ENCODE measurements at regions not wholly inside any gene's neighbourhood (a gene's known extent, or its start where the extent isn't known, plus 50 kb on each side); places are given as distances from the start of the nearest gene placed in this dataset.

- H3K27ac ChIP-seq, result no peak overlapping the region
- no peaks in the 10 kb centered on the region for H3K4me1 ChIP-seq (ENCODE audit: control insufficient read depth in 1 of 2, insufficient read depth in 1 of 2, low read depth in 1 of 2, low read length in 1 of 2)
- no peaks in the 10 kb centered on the region for H3K9me3 ChIP-seq
- no peak for TF ChIP-seq CTCF (IDR thresholded peaks at IDR 0.05)
- H3K36me3 ChIP-seq, result no peaks in the 10 kb centered on the region
- H3K4me3 ChIP-seq (ENCODE audit: low read depth in 1 of 2, low read length in 1 of 2), result no peak overlapping the region
- no peaks in the 10 kb centered on the region for H3K27me3 ChIP-seq
Measured at GRCh38 chr20:22369100-22369499, 215.3 kb downstream of the FOXA2 start.

- TF ChIP-seq CTCF (IDR thresholded peaks at IDR 0.05), result no peak
- H3K4me1 ChIP-seq (ENCODE audit: control insufficient read depth in 1 of 2, insufficient read depth in 1 of 2, low read depth in 1 of 2, low read length in 1 of 2), result no peaks in the 10 kb centered on the region
- H3K9me3 ChIP-seq, result no peaks in the 10 kb centered on the region
- no peaks in the 10 kb centered on the region for H3K27me3 ChIP-seq
- H3K36me3 ChIP-seq, result no peaks in the 10 kb centered on the region
- H3K27ac ChIP-seq, result no peak overlapping the region
- no peak overlapping the region for H3K4me3 ChIP-seq (ENCODE audit: low read depth in 1 of 2, low read length in 1 of 2)
Measured at GRCh38 chr20:22368235-22368634, 216.1 kb downstream of the FOXA2 start.

- H3K9me3 ChIP-seq, result no peaks in the 10 kb centered on the region
- no peak overlapping the region for H3K27ac ChIP-seq
- no peak for TF ChIP-seq CTCF (IDR thresholded peaks at IDR 0.05)
- H3K27me3 ChIP-seq, result no peaks in the 10 kb centered on the region
- H3K4me1 ChIP-seq (ENCODE audit: control insufficient read depth in 1 of 2, insufficient read depth in 1 of 2, low read depth in 1 of 2, low read length in 1 of 2), result no peaks in the 10 kb centered on the region
- H3K36me3 ChIP-seq, result no peaks in the 10 kb centered on the region
- H3K4me3 ChIP-seq (ENCODE audit: low read depth in 1 of 2, low read length in 1 of 2), result no peak overlapping the region
Measured at GRCh38 chr20:22366631-22367030, 217.7 kb downstream of the FOXA2 start.

- Histone ChIP-seq H3K27ac (no peak overlapping the region), H3K27me3 (no peaks in the 10 kb centered on the region), H3K4me3 (ENCODE audit: low read depth in 1 of 2, low read length in 1 of 2) (no peak overlapping the region), H3K9me3 (no peaks in the 10 kb centered on the region), H3K4me1 (ENCODE audit: control insufficient read depth in 1 of 2, insufficient read depth in 1 of 2, low read depth in 1 of 2, low read length in 1 of 2) (no peaks in the 10 kb centered on the region), H3K36me3 (no peaks in the 10 kb centered on the region)
- TF ChIP-seq CTCF (IDR thresholded peaks at IDR 0.05), result no peak
Measured at GRCh38 chr20:22354647-22355046, 229.7 kb downstream of the FOXA2 start.

- Histone ChIP-seq H3K27me3 (no peaks in the 10 kb centered on the region), H3K27ac (no peak overlapping the region), H3K4me3 (ENCODE audit: low read depth in 1 of 2, low read length in 1 of 2) (no peak overlapping the region), H3K4me1 (ENCODE audit: control insufficient read depth in 1 of 2, insufficient read depth in 1 of 2, low read depth in 1 of 2, low read length in 1 of 2) (no peaks in the 10 kb centered on the region), H3K9me3 (no peaks in the 10 kb centered on the region), H3K36me3 (no peaks in the 10 kb centered on the region)
- no peak for TF ChIP-seq CTCF (IDR thresholded peaks at IDR 0.05)
Measured at GRCh38 chr20:22353586-22353985, 230.8 kb downstream of the FOXA2 start.

GRCh38 chr20:22352019-22352418 lies 232.4 kb downstream of the FOXA2 start:
- H3K27ac ChIP-seq, result no peak overlapping the region
- H3K36me3 ChIP-seq, result no peaks in the 10 kb centered on the region
- H3K27me3 ChIP-seq, result no peaks in the 10 kb centered on the region
- no peak overlapping the region for H3K4me3 ChIP-seq (ENCODE audit: low read depth in 1 of 2, low read length in 1 of 2)
- TF ChIP-seq CTCF (IDR thresholded peaks at IDR 0.05), result no peak
- no peaks in the 10 kb centered on the region for H3K9me3 ChIP-seq
- H3K4me1 ChIP-seq (ENCODE audit: control insufficient read depth in 1 of 2, insufficient read depth in 1 of 2, low read depth in 1 of 2, low read length in 1 of 2), result no peaks in the 10 kb centered on the region

Data from neutrophil (primary cell).